Immature natural killer cell (primary cell): ENCODE measurements at regions not wholly inside any gene's neighbourhood (a gene's known extent, or its start where the extent isn't known, plus 50 kb on each side); places are given as distances from the start of the nearest gene placed in this dataset.
A peak's percentile ranks its signal among the peaks of the same experiment; 100 is the strongest.

Experiments
- DNase-seq, 3 donors: peaks; one replicate each; pipeline ENCODE4 v3.0.0; 2022; ENCODE audit warnings: mixed read lengths in 1 of 3
- H3K27ac Mint-ChIP-seq, 6 donors: one replicate each; pipeline ENCODE4 v1.8.0; 2020; ENCODE audit warnings: mixed read lengths in 6 of 6, mild to moderate bottlenecking in 5 of 6, inconsistent platforms in 4 of 6, moderate library complexity in 3 of 6
- H3K27me3 Mint-ChIP-seq, 3 donors: one replicate each; pipeline ENCODE4 v1.8.0; 2020 to 2021; ENCODE audit warnings: low read depth in 3 of 3, mild to moderate bottlenecking in 3 of 3, mixed read lengths in 3 of 3, moderate library complexity in 3 of 3, inconsistent platforms in 1 of 3
- H3K36me3 Mint-ChIP-seq, 3 donors: one replicate each; pipeline ENCODE4 v1.8.0; 2020; ENCODE audit warnings: mixed read lengths in 3 of 3, inconsistent platforms in 2 of 3, mild to moderate bottlenecking in 2 of 3
- H3K4me1 Mint-ChIP-seq, 2 donors: one replicate each; pipeline ENCODE4 v1.8.0; 2020; ENCODE audit warnings: inconsistent platforms in 2 of 2, mild to moderate bottlenecking in 2 of 2, mixed read lengths in 2 of 2, moderate library complexity in 1 of 2
- H3K4me3 Mint-ChIP-seq, 5 donors: one replicate each; pipeline ENCODE4 v1.8.0; 2020; ENCODE audit warnings: mild to moderate bottlenecking in 5 of 5, mixed read lengths in 5 of 5, inconsistent platforms in 3 of 5, moderate library complexity in 3 of 5
- H3K9me3 Mint-ChIP-seq, 6 donors: one replicate each; pipeline ENCODE4 v1.8.0; 2020; ENCODE audit warnings: mild to moderate bottlenecking in 6 of 6, mixed read lengths in 6 of 6, inconsistent platforms in 4 of 6, moderate library complexity in 3 of 6

DNA sequence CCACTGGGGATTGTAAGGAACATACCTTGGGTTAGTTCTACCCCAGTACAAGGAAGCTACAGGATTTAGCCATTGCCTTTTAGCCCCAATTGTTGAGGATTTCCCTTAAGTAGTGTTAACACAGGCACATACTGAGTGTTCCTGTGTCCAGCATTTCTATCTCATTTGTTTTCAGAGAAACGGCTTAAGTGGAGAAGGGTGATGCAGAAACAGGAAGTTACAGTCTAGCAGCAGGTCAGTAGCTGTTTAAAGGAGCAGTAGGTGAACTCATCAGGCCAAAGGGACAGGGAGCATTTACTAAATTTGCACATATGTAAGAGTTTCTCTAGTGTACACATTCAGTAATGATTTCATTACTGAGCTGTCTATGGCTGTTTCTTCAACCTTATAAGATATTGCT, 644.2 kb upstream of the GJE1 start:
- peaks cover 0 to 6% (median 5%) of the 10 kb centered on the region in 3 donors for H3K27me3 Mint-ChIP-seq
- peak overlapping the region; percentile 19 to 75 (median 64) for H3K27ac Mint-ChIP-seq
- peak overlapping the region in 1 of 5 donors; percentile 2 for H3K4me3 Mint-ChIP-seq
- no peaks in the 10 kb centered on the region for H3K36me3 Mint-ChIP-seq
- H3K9me3 Mint-ChIP-seq = no peaks in the 10 kb centered on the region
- peaks cover 27 to 49% of the 10 kb centered on the region in 2 donors for H3K4me1 Mint-ChIP-seq
- peak; percentile 11 to 20 (median 17) for DNase-seq

DNA sequence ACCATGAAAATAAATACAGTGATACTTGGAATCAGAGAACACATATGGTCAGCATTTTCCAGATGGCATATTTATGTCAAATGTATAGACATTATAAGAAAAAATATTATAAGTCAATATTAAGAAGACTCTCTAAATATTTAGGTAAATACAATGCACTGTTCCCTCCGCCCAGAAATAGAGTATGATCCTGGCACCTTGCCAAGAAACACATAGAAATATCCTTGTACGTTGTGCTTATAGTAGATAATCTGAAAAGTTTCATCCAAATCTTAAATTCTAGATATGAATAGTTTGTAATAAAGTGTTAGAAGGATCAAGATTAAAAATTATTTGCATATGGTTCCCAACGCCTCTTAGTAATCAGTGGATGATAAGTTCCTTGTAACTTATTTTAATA, 645.8 kb upstream of the GJE1 start:
- no peak for DNase-seq
- peaks cover 36 to 64% of the 10 kb centered on the region in 2 donors for H3K4me1 Mint-ChIP-seq
- H3K36me3 Mint-ChIP-seq = no peaks in the 10 kb centered on the region
- H3K27me3 Mint-ChIP-seq = peaks cover 0 to 6% (median 6%) of the 10 kb centered on the region in 3 donors
- no peaks in the 10 kb centered on the region for H3K9me3 Mint-ChIP-seq
- H3K4me3 Mint-ChIP-seq = no peak overlapping the region
- H3K27ac Mint-ChIP-seq = peak overlapping the region in 3 of 6 donors; percentile 56 to 90 (median 69)

DNA sequence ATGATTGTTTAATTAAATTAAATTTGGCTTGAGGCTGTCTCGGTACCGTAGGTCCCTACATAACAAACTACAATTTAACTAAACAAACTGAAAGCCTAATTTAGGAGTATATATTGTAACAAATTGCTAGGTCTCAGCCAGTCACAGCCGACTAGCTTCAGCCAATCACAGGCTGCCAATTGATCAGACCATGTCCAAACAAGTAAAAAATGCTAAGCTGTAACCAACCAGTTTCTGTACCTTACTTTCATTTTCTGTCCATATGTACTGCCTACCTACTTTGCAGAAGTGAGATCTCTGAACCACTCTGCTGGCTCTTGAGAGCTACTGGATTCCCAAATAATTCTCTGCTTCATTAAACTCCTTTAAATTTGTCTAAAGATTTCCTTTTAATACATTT, 648.0 kb upstream of the GJE1 start:
- DNase-seq = peak; percentile 46 to 54 (median 47)
- Mint-ChIP-seq H3K36me3 (no peaks in the 10 kb centered on the region), H3K4me3 (peak overlapping the region; percentile 53 to 94 (median 85)), H3K4me1 (peaks cover 40 to 70% of the 10 kb centered on the region in 2 donors), H3K27me3 (peaks cover 0 to 6% (median 6%) of the 10 kb centered on the region in 3 donors), H3K27ac (peak overlapping the region; percentile 91 to 99 (median 97)), H3K9me3 (no peaks in the 10 kb centered on the region)

- peak; percentile 80 for DNase-seq
- peak overlapping the region; percentile 79 to 94 (median 91) for H3K4me3 Mint-ChIP-seq
- no peaks in the 10 kb centered on the region for H3K9me3 Mint-ChIP-seq
- H3K4me1 Mint-ChIP-seq = peaks cover 39 to 68% of the 10 kb centered on the region in 2 donors
- no peaks in the 10 kb centered on the region for H3K36me3 Mint-ChIP-seq
- H3K27me3 Mint-ChIP-seq = peaks cover 0 to 6% (median 6%) of the 10 kb centered on the region in 3 donors
- peak overlapping the region; percentile 94 to 99 (median 98) for H3K27ac Mint-ChIP-seq
These were observed 649.1 kb upstream of the GJE1 start for GRCh38 chr6:141483598-141484061.

GRCh38 chr6:141482796-141483597, 649.7 kb upstream of the GJE1 start:
- no peaks in the 10 kb centered on the region for H3K36me3 Mint-ChIP-seq
- H3K27ac Mint-ChIP-seq = peak overlapping the region; percentile 94 to 99 (median 98)
- peaks cover 33 to 62% of the 10 kb centered on the region in 2 donors for H3K4me1 Mint-ChIP-seq
- H3K27me3 Mint-ChIP-seq = peaks cover 0 to 6% (median 6%) of the 10 kb centered on the region in 3 donors
- H3K4me3 Mint-ChIP-seq = peak overlapping the region; percentile 79 to 94 (median 91)
- DNase-seq = peak; percentile 19 to 26 (median 22)
- H3K9me3 Mint-ChIP-seq = no peaks in the 10 kb centered on the region

- no peaks in the 10 kb centered on the region for H3K4me1 Mint-ChIP-seq
- no peak overlapping the region for H3K27ac Mint-ChIP-seq
- H3K4me3 Mint-ChIP-seq = no peak overlapping the region
These were observed 657.5 kb upstream of the GJE1 start for GRCh38 chr6:141475259-141475658.

GRCh38 chr6:141472162-141472928, 660.4 kb upstream of the GJE1 start:
- peaks cover 0 to 4% (median 0%) of the 10 kb centered on the region in 3 donors for H3K36me3 Mint-ChIP-seq
- no peak overlapping the region for H3K27ac Mint-ChIP-seq
- peaks cover 10 to 14% of the 10 kb centered on the region in 2 donors for H3K4me1 Mint-ChIP-seq
- peaks cover 0 to 3% (median 0%) of the 10 kb centered on the region in 3 donors for H3K27me3 Mint-ChIP-seq
- H3K4me3 Mint-ChIP-seq = no peak overlapping the region
- H3K9me3 Mint-ChIP-seq = no peaks in the 10 kb centered on the region
- no peak for DNase-seq

More at GRCh38 chr6:141475259-141475658, 657.5 kb upstream of the GJE1 start:
- H3K9me3 Mint-ChIP-seq = no peaks in the 10 kb centered on the region
- DNase-seq = no peak
- H3K27me3 Mint-ChIP-seq = peaks cover 0 to 3% (median 0%) of the 10 kb centered on the region in 3 donors
- H3K36me3 Mint-ChIP-seq = no peaks in the 10 kb centered on the region

GRCh38 chr6:141470810-141471209, 661.9 kb upstream of the GJE1 start:
- Mint-ChIP-seq H3K4me3 (no peak overlapping the region), H3K27ac (no peak overlapping the region), H3K27me3 (peaks cover 0 to 5% (median 1%) of the 10 kb centered on the region in 3 donors), H3K9me3 (no peaks in the 10 kb centered on the region), H3K4me1 (peaks cover 11 to 24% of the 10 kb centered on the region in 2 donors), H3K36me3 (peaks cover 0 to 8% (median 0%) of the 10 kb centered on the region in 3 donors)
- no peak for DNase-seq

DNA sequence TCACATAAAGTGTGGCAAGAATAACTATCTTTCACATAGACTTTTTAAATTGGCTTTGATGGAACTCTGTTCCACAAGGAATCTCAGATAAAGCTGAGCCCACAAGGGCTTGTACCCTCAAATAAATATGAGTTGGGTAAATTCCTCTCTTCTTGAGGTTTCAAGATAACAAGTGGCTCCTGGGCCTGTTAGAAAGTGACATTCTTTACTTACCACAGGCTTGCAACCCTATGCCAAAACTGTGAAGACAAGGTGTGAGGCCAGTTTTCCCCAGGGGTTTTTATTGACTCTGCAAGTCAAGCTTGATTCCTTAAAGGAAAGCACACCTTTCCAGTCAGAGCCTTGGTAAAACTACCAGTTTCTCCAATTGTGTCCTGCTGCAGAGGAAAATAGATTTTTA, 664.8 kb upstream of the GJE1 start:
- peak overlapping the region in 1 of 5 donors; percentile 17 for H3K4me3 Mint-ChIP-seq
- peaks cover 16 to 39% of the 10 kb centered on the region in 2 donors for H3K4me1 Mint-ChIP-seq
- peak in 1 of 3 donors; percentile 34 for DNase-seq
- peak overlapping the region in 2 of 6 donors; percentile 25 to 30 for H3K27ac Mint-ChIP-seq
- peaks cover 0 to 5% (median 3%) of the 10 kb centered on the region in 3 donors for H3K27me3 Mint-ChIP-seq
- peaks cover 0 to 8% (median 0%) of the 10 kb centered on the region in 3 donors for H3K36me3 Mint-ChIP-seq
- H3K9me3 Mint-ChIP-seq = no peaks in the 10 kb centered on the region

- H3K4me1 Mint-ChIP-seq = peaks cover 16 to 39% of the 10 kb centered on the region in 2 donors
- DNase-seq = no peak
- no peak overlapping the region for H3K27ac Mint-ChIP-seq
- no peak overlapping the region for H3K4me3 Mint-ChIP-seq
- H3K27me3 Mint-ChIP-seq = peaks cover 0 to 5% (median 3%) of the 10 kb centered on the region in 3 donors
- H3K9me3 Mint-ChIP-seq = no peaks in the 10 kb centered on the region
- H3K36me3 Mint-ChIP-seq = peaks cover 0 to 8% (median 0%) of the 10 kb centered on the region in 3 donors
These were observed 665.7 kb upstream of the GJE1 start for GRCh38 chr6:141467041-141467440.

DNA sequence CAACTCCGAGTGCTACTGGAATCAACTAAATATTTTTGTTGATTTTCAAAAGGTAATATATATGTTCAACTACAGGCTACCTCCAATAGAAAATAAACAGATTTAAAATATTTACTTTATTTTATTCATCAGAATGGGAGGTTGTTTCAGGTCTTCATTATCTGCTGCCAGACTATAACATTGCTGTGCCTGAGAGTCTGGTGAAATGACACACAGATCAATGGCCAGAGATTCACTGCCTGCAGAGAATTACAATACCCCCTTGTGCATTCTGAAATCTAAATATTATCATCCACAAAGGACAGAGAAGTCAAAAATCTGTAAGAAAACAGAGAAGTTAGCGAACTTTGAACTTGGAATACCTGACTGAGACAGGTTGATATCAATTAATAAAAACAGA, 667.8 kb upstream of the GJE1 start:
- H3K4me1 Mint-ChIP-seq = peaks cover 16 to 39% of the 10 kb centered on the region in 2 donors
- H3K27me3 Mint-ChIP-seq = peaks cover 0 to 5% (median 3%) of the 10 kb centered on the region in 3 donors
- H3K4me3 Mint-ChIP-seq = no peak overlapping the region
- H3K9me3 Mint-ChIP-seq = no peaks in the 10 kb centered on the region
- peaks cover 0 to 8% (median 0%) of the 10 kb centered on the region in 3 donors for H3K36me3 Mint-ChIP-seq
- no peak for DNase-seq
- H3K27ac Mint-ChIP-seq = no peak overlapping the region

DNA sequence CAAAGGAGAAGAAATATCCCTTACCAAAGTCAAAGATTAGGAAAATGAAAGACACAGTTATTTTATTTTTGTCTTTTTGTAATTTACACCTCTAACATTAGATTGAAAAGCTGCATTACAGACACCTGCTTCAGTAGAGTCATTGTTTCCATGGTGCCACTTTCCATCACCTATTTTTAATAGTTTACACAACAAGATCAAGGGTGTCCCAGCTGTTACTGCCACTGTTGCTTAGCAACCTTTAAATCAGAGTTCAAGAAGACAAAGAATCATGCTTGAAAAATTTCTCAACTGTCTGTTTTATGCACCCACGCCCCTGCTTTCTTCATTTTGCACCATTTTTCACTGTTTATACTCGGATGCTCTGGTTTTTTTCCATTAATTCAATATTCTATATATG, 668.2 kb upstream of the GJE1 start:
- Mint-ChIP-seq H3K27me3 (peaks cover 0 to 5% (median 3%) of the 10 kb centered on the region in 3 donors), H3K9me3 (no peaks in the 10 kb centered on the region), H3K36me3 (peaks cover 0 to 8% (median 0%) of the 10 kb centered on the region in 3 donors), H3K27ac (no peak overlapping the region), H3K4me1 (peaks cover 16 to 39% of the 10 kb centered on the region in 2 donors), H3K4me3 (no peak overlapping the region)
- no peak for DNase-seq

GRCh38 chr6:141463237-141463977, 669.3 kb upstream of the GJE1 start:
- H3K27me3 Mint-ChIP-seq = peaks cover 0 to 5% (median 3%) of the 10 kb centered on the region in 3 donors
- DNase-seq = peak in 1 of 3 donors; percentile 13
- peaks cover 14 to 36% of the 10 kb centered on the region in 2 donors for H3K4me1 Mint-ChIP-seq
- H3K36me3 Mint-ChIP-seq = peaks cover 0 to 8% (median 0%) of the 10 kb centered on the region in 3 donors
- H3K4me3 Mint-ChIP-seq = peak overlapping the region in 1 of 5 donors; percentile 25
- H3K9me3 Mint-ChIP-seq = no peaks in the 10 kb centered on the region
- H3K27ac Mint-ChIP-seq = no peak overlapping the region
